CD4-positive, alpha-beta memory T cell (primary cell): ENCODE measurements at regions not wholly inside any gene's neighbourhood (a gene's known extent, or its start where the extent isn't known, plus 50 kb on each side); places are given as distances from the start of the nearest gene placed in this dataset.

Experiments used
- CTCF ChIA-PET: fragments of 350-600 bp; sonication (Branson Sonifier 250); formaldehyde crosslinking; loops from one replicate; lab custom pipeline; 2021; ENCODE audit warnings: inconsistent platforms; ENCODE audit not compliant: partially characterized antibody; lab: Charles Lee
- POLR2A ChIA-PET: fragments of 350-600 bp; sonication (Branson Sonifier 250); formaldehyde crosslinking; loops from one replicate; lab custom pipeline; 2021; ENCODE audit not compliant: partially characterized antibody; lab: Charles Lee
- DNase-seq, 5 donors: peaks; one replicate each; pipeline versions ENCODE4 v3.0.0 to v3.0.0-alpha.2; 2020 to 2022; ENCODE audit warnings: mixed read lengths in 1 of 5
- H3K27ac ChIP-seq: one replicate; pipeline ENCODE4 v1.7.0; 2013; ENCODE audit warnings: low read depth, low read length
- H3K27me3 ChIP-seq: 2 replicates; pipeline ENCODE4 v1.7.0; 2013; ENCODE audit warnings: mild to moderate bottlenecking, low read length, moderate library complexity; ENCODE audit not compliant: insufficient read depth
- H3K36me3 ChIP-seq: 2 replicates; pipeline ENCODE4 v1.7.0; 2013; ENCODE audit warnings: mild to moderate bottlenecking, low read length, moderate library complexity; ENCODE audit not compliant: insufficient read depth
- H3K4me1 ChIP-seq: 2 replicates; pipeline ENCODE4 v1.7.0; 2013; ENCODE audit warnings: mild to moderate bottlenecking, low read length, moderate library complexity; ENCODE audit not compliant: insufficient read depth
- H3K4me3 ChIP-seq, 2 donors: one replicate each; pipeline ENCODE4 v1.7.0; 2013; ENCODE audit warnings: low read length in 2 of 2, mild to moderate bottlenecking in 1 of 2
- H3K9me3 ChIP-seq, 2 donors: one replicate each; pipeline ENCODE4 v1.7.0; 2013; ENCODE audit warnings: low read length in 2 of 2, control low read depth in 1 of 2; ENCODE audit not compliant: control insufficient read depth in 1 of 2
- H3K27ac Mint-ChIP-seq, 7 donors: one replicate each; pipeline ENCODE4 v1.8.0; 2020 to 2021; ENCODE audit warnings: mixed read lengths in 7 of 7, mild to moderate bottlenecking in 6 of 7, inconsistent platforms in 3 of 7, moderate library complexity in 3 of 7
- H3K27me3 Mint-ChIP-seq, 2 donors: one replicate each; pipeline ENCODE4 v1.8.0; 2020 to 2021; ENCODE audit warnings: mixed read lengths in 2 of 2
- H3K36me3 Mint-ChIP-seq, 2 donors: one replicate each; pipeline ENCODE4 v1.8.0; 2020 to 2021; ENCODE audit warnings: mixed read lengths in 2 of 2, inconsistent platforms in 1 of 2, mild to moderate bottlenecking in 1 of 2
- H3K4me1 Mint-ChIP-seq, 4 donors: one replicate each; pipeline ENCODE4 v1.8.0; 2020 to 2021; ENCODE audit warnings: mixed read lengths in 4 of 4, mild to moderate bottlenecking in 1 of 4
- H3K4me3 Mint-ChIP-seq, 8 donors: one replicate each; pipeline ENCODE4 v1.8.0; 2020 to 2021; ENCODE audit warnings: mixed read lengths in 8 of 8, mild to moderate bottlenecking in 7 of 8, moderate library complexity in 6 of 8, inconsistent platforms in 3 of 8
- H3K9me3 Mint-ChIP-seq, 8 donors: one replicate each; pipeline ENCODE4 v1.8.0; 2020 to 2021; ENCODE audit warnings: mixed read lengths in 8 of 8, mild to moderate bottlenecking in 5 of 8, inconsistent platforms in 3 of 8, moderate library complexity in 1 of 8
- intact Hi-C: fragments of 100-400 bp; cut with micrococcal nuclease; formaldehyde crosslinking; loops from one replicate; pipeline ENCODE4 v1.15.1; 2023

DNA sequence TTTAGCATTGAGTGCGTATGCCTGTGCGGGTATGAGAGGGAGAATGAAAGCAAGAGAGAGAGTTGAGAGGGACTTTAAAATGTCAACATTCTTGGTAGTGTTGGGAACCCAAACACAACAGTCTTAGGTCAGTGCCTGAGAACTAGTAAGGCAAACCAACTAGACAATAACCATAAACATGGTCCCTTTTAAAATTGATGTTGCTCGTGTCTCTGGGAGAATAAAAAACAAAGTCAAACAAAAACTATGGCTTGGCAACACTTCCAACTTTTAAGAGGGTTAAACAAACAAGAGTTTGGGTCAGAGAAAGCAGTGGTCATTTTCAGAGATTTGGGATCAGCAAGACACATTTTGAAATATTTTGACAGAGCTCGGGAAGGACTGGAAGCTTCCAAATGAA, 146.7 kb upstream of the THBS1 start:
- Mint-ChIP-seq H3K36me3 (no peaks in the 10 kb centered on the region), H3K27me3 (peaks cover 8 to 37% of the 10 kb centered on the region in 2 donors), H3K4me1 (peaks cover 0 to 7% (median 3%) of the 10 kb centered on the region in 4 donors), H3K9me3 (peaks cover 0 to 3% (median 0%) of the 10 kb centered on the region in 8 donors), H3K27ac (no peak overlapping the region), H3K4me3 (no peak overlapping the region)
- no peak for DNase-seq
- no peak overlapping the region for H3K4me3 ChIP-seq
- no peak overlapping the region for H3K27ac ChIP-seq
- ChIA-PET CTCF (no interaction called here), POLR2A (no interaction called here)
- no peaks in the 10 kb centered on the region for H3K4me1 ChIP-seq
- H3K27me3 ChIP-seq, result peaks cover 18% of the 10 kb centered on the region
- no peaks in the 10 kb centered on the region for H3K9me3 ChIP-seq
- H3K36me3 ChIP-seq, result no peaks in the 10 kb centered on the region
- intact Hi-C loops, result no loop called here

DNA sequence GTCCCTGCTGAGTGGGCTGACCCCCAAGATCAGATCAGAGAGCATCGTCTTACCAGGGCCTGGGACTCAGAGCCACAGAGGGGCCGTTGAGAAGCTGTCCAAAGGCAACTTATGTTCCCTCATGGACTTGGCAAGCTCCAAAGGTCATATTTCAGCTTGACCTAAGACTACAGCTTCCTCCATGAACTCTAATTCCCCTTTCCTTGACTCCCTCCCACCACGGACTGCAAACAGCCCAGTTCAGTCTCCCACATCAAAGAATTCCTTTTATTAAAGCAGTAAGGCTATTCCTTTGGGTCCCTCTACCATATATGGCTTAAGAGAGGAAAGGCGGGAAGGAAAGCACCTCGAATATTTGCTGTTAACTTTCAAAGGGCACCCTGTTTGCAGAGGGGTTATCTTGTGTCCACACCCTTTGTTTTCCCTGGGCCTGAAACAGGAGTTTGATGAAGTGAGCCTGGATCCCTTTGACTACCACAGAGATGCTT, 146.1 kb upstream of the THBS1 start:
- Mint-ChIP-seq H3K27ac (no peak overlapping the region), H3K27me3 (peaks cover 8 to 39% of the 10 kb centered on the region in 2 donors), H3K4me1 (peaks cover 0 to 7% (median 3%) of the 10 kb centered on the region in 4 donors), H3K9me3 (peaks cover 0 to 3% (median 0%) of the 10 kb centered on the region in 8 donors), H3K36me3 (no peaks in the 10 kb centered on the region), H3K4me3 (no peak overlapping the region)
- no peak for DNase-seq
- Histone ChIP-seq H3K36me3 (no peaks in the 10 kb centered on the region), H3K9me3 (no peaks in the 10 kb centered on the region), H3K27me3 (peaks cover 18% of the 10 kb centered on the region), H3K27ac (no peak overlapping the region), H3K4me3 (no peak overlapping the region), H3K4me1 (no peaks in the 10 kb centered on the region)
- ChIA-PET POLR2A (no interaction called here), CTCF (no interaction called here)
- intact Hi-C loops, result no loop called here

DNA sequence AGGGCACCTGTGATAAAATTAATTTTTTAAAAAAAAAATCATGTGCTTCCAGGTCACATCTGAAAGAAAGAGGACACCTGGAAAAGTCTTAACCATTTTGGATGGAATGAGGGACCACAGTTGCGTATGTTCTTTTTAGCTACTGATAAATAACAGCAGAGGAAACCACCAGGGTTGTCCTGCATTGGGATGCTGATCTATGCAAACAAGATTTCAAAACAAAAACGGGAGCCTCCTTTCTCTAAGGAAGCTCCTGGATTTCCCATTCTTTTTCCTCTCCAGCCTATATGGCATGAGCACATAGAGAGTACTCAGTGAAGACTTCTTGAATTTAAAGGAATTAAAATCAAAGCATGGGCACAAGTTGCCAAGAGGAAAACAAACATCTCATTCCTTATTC, 145.6 kb upstream of the THBS1 start:
- Mint-ChIP-seq H3K36me3 (no peaks in the 10 kb centered on the region), H3K27me3 (peaks cover 8 to 35% of the 10 kb centered on the region in 2 donors), H3K4me3 (no peak overlapping the region), H3K9me3 (peaks cover 0 to 3% (median 0%) of the 10 kb centered on the region in 8 donors), H3K27ac (no peak overlapping the region), H3K4me1 (peaks cover 0 to 3% (median 1%) of the 10 kb centered on the region in 4 donors)
- Histone ChIP-seq H3K4me1 (no peaks in the 10 kb centered on the region), H3K36me3 (no peaks in the 10 kb centered on the region), H3K4me3 (no peak overlapping the region), H3K27ac (no peak overlapping the region), H3K9me3 (no peaks in the 10 kb centered on the region), H3K27me3 (peaks cover 18% of the 10 kb centered on the region)
- POLR2A ChIA-PET, result no interaction called here
- CTCF ChIA-PET, result no interaction called here
- DNase-seq, result no peak
- intact Hi-C loops, result no loop called here

DNA sequence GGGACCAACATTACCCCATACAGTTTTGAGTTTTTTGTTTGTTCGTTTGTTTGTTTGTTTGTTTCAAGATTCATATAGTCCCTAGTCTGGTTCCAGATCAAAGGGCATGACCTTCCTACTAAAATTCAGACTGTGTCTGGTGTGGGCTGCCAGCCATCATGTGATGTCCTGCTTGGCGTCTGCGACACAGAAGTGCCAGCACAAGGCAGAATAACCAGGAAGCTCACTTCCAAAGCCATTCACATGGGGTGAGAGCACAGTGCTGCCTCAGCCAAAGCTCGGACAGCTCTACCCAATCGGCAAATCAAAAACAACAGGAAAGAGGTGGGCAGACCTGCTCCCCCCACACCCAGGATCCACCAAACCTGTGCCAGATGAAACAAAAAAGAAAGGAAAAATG, 142.6 kb upstream of the THBS1 start:
- Mint-ChIP-seq H3K4me1 (no peaks in the 10 kb centered on the region), H3K36me3 (no peaks in the 10 kb centered on the region), H3K4me3 (no peak overlapping the region), H3K27me3 (peaks cover 3 to 29% of the 10 kb centered on the region in 2 donors), H3K9me3 (peaks cover 0 to 3% (median 0%) of the 10 kb centered on the region in 8 donors), H3K27ac (no peak overlapping the region)
- H3K4me1 ChIP-seq, result no peaks in the 10 kb centered on the region
- CTCF ChIA-PET, result no interaction called here
- POLR2A ChIA-PET, result no interaction called here
- H3K27me3 ChIP-seq, result peaks cover 10% of the 10 kb centered on the region
- no peak overlapping the region for H3K27ac ChIP-seq
- H3K4me3 ChIP-seq, result no peak overlapping the region
- no peak for DNase-seq
- no peaks in the 10 kb centered on the region for H3K9me3 ChIP-seq
- no peaks in the 10 kb centered on the region for H3K36me3 ChIP-seq
- intact Hi-C loops, result no loop called here

DNA sequence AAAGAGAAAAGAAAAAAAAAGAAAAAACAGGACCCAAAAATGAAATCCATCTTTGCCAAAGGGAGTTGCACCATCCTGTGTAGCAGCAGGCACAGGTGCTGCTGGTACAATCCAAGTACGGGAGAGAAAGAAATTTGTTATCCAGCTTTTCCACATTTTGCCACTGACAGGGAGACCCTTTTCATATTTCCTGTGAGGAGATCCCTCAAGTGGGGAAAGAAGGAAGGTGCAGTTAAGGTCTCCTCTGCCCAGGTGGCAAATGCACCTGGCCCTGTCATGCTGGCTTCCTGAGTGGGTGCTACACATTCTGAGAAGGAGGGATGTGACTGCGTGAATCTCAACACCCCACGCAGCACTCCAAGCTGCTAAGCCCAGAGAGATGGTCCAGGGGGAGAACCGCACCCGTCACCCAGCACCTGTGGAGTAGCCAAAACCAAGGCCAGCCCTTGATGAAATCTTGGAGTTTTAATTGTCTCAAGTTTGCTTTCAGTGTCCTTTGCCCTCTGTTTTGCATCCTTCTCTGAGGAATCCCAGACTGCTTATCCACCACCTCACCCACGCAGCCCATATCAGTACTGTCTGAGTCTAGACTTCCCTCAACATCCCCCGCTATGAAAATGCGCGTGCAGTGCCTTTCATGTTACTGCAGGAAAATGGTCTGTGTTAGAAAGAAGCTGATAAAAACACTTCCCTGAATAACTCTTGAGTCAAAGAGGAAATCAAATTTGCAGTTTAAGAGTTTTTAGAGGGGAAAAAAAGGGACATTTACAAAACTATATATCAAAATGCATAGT, 141.9 kb upstream of the THBS1 start:
- intact Hi-C loops, result no loop called here
- Mint-ChIP-seq H3K9me3 (no peaks in the 10 kb centered on the region), H3K27me3 (peaks cover 3 to 30% of the 10 kb centered on the region in 2 donors), H3K4me3 (no peak overlapping the region), H3K36me3 (no peaks in the 10 kb centered on the region), H3K27ac (no peak overlapping the region), H3K4me1 (no peaks in the 10 kb centered on the region)
- H3K27ac ChIP-seq, result no peak overlapping the region
- H3K27me3 ChIP-seq, result peaks cover 10% of the 10 kb centered on the region
- no peak overlapping the region for H3K4me3 ChIP-seq
- H3K4me1 ChIP-seq, result no peaks in the 10 kb centered on the region
- ChIA-PET POLR2A (no interaction called here), CTCF (no interaction called here)
- DNase-seq, result no peak
- no peaks in the 10 kb centered on the region for H3K36me3 ChIP-seq
- no peaks in the 10 kb centered on the region for H3K9me3 ChIP-seq

DNA sequence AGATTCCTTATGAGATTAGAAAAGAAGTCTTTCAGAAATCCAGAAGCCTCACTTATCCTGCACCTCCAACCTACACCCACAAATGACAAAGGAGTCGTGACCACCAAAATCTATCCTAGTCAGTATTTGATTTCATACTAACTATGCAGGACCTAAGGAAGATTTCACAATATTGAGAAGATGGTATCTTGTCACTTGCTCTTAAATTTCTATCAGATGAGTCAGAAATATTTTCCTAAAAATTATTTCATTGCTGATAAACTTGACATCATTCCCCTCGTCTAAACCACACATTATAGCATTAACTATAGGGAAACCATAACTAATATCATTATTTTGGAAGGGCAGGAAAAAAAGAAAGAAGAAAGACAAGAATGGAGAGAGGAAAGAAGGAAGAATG, 138.0 kb upstream of the THBS1 start:
- Mint-ChIP-seq H3K4me1 (no peaks in the 10 kb centered on the region), H3K27ac (no peak overlapping the region), H3K36me3 (no peaks in the 10 kb centered on the region), H3K27me3 (peaks cover 7 to 24% of the 10 kb centered on the region in 2 donors), H3K4me3 (no peak overlapping the region), H3K9me3 (no peaks in the 10 kb centered on the region)
- intact Hi-C loops, result no loop called here
- H3K4me3 ChIP-seq, result no peak overlapping the region
- POLR2A ChIA-PET, result no interaction called here
- H3K4me1 ChIP-seq, result no peaks in the 10 kb centered on the region
- H3K36me3 ChIP-seq, result no peaks in the 10 kb centered on the region
- H3K27me3 ChIP-seq, result peaks cover 7% of the 10 kb centered on the region
- no peak for DNase-seq
- CTCF ChIA-PET, result no interaction called here
- no peaks in the 10 kb centered on the region for H3K9me3 ChIP-seq
- H3K27ac ChIP-seq, result no peak overlapping the region

DNA sequence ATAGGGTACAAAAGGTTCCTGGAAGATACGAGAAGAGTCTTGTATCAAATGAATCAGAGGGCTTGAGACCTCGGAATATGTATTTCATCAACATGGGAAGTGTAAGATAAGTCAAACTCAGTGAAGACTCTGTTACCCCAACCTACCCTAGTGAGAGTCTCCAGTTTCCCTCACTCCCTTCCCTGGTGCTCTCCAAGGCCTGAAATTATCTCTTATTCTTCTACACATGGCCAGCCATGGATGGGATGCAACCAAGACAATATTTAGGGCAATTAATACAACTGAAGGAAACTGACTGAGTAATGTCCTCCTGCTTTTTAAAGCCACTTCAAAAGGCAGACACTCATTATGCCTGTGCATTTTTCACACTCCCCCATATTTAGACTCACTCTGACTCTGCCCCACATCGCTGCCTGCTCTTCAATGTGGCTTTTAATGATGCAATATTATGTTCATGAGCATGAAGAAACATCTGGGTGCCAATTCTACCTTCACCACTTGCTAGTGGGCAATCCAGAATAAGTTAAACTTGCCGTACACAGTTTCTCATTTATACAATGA, 137.1 kb upstream of the THBS1 start:
- Histone ChIP-seq H3K4me1 (no peaks in the 10 kb centered on the region), H3K27me3 (peaks cover 4% of the 10 kb centered on the region), H3K9me3 (no peaks in the 10 kb centered on the region), H3K36me3 (no peaks in the 10 kb centered on the region), H3K4me3 (no peak overlapping the region), H3K27ac (no peak overlapping the region)
- CTCF ChIA-PET, result no interaction called here
- H3K36me3 Mint-ChIP-seq, result no peaks in the 10 kb centered on the region
- H3K4me3 Mint-ChIP-seq, result no peak overlapping the region
- intact Hi-C loops, result no loop called here
- no peak for DNase-seq
- POLR2A ChIA-PET, result no interaction called here
- H3K9me3 Mint-ChIP-seq, result no peaks in the 10 kb centered on the region
- H3K27me3 Mint-ChIP-seq, result peaks cover 7 to 20% of the 10 kb centered on the region in 2 donors
- H3K4me1 Mint-ChIP-seq, result no peaks in the 10 kb centered on the region
- no peak overlapping the region for H3K27ac Mint-ChIP-seq
